ENCODE measurements at regions not wholly inside any gene's neighbourhood (a gene's known extent, or its start where the extent isn't known, plus 50 kb on each side); places are given as distances from the start of the nearest gene placed in this dataset.
"Not testable (repeated sequence)": the region's sequence is repeated elsewhere in the genome, so short reads cannot be mapped to it uniquely, and the experiment has no call there.

DNA sequence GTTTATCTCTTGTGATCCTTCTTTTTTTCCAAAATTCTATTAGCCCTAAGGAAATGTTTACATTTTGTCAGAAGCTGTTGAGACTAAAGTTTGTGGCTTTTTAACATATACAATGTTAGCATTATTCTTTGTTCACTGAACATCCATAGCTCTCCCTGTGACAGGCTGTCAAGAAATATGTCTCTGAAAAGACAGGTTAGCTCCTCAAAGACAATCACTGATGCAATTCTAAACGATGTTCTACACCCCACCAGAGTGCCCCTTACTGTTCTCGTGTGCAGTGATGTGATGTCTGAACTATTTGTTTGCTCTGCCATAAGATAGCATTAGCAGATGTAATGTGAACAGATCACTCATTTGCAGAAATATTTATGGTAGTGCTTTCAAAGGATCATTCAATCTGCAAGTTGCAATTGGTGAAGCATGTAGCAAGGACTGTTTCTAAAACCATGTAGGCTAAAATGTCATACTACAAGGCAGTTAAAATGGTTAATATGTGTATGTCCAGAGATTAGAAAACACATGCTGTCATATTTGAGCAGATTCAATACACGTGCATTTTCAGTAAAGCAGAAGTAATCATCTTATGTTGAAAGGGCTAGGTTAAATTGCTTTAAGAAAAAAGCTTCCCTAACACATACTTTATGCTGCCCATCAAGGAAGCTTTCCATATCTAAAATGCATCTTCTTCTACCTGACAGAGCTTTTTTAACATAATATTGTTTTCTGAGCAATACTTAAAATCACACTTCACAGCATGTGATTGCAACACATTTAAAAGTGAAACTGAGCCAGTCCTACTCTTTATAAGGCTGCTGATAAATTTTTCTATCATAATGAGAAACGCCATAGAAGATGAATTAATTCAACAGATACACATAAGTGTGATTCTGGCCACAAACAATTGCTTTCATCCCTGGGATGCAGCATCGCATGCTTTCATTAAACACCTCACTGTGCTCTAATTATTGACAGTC lies 285.7 kb upstream of the UBE2E3 start:
- no peak overlapping the region for H3K9ac ChIP-seq (ENCODE audit: low read depth, low read length)
- H3K27ac ChIP-seq (ENCODE audit: low read depth, low read length), result no peak overlapping the region
- no peaks in the 10 kb centered on the region for H3K9me3 ChIP-seq (ENCODE audit: control insufficient read depth, insufficient read depth, low read length)
- no peaks in the 10 kb centered on the region for H3K36me3 ChIP-seq (ENCODE audit: control insufficient read depth, insufficient read depth, low read length)
- H3K27me3 ChIP-seq (ENCODE audit: control insufficient read depth, insufficient read depth, low read length), result no peaks in the 10 kb centered on the region
- no peak overlapping the region for H3K4me3 ChIP-seq (ENCODE audit: low read depth, low read length)
- H3K4me1 ChIP-seq (ENCODE audit: control insufficient read depth, insufficient read depth, low read length), result no peaks in the 10 kb centered on the region

DNA sequence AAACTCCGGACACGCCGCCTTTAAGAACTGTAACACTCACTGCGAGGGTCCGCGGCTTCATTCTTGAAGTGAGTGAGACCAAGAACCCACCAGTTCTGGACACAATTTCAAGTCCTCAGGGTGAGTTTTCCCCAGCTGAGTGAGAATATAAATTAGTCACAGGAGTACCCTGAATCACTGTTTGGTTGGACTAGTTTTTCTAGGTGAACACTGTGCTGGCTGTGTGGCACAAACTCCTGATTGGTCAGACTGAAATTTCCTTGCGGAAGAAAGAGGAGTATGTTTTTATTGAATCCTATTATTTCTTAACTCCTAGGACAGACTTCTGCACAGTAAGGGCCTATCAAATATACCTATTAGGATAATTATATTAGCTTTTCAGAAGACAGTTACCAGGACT lies 288.1 kb upstream of the UBE2E3 start:
- H3K9ac ChIP-seq (ENCODE audit: low read depth, low read length), result no peak overlapping the region
- H3K36me3 ChIP-seq (ENCODE audit: control insufficient read depth, insufficient read depth, low read length), result no peaks in the 10 kb centered on the region
- H3K4me3 ChIP-seq (ENCODE audit: low read depth, low read length), result no peak overlapping the region
- H3K27me3 ChIP-seq (ENCODE audit: control insufficient read depth, insufficient read depth, low read length), result no peaks in the 10 kb centered on the region
- H3K9me3 ChIP-seq (ENCODE audit: control insufficient read depth, insufficient read depth, low read length), result no peaks in the 10 kb centered on the region
- H3K4me1 ChIP-seq (ENCODE audit: control insufficient read depth, insufficient read depth, low read length), result no peaks in the 10 kb centered on the region
- no peak overlapping the region for H3K27ac ChIP-seq (ENCODE audit: low read depth, low read length)

DNA sequence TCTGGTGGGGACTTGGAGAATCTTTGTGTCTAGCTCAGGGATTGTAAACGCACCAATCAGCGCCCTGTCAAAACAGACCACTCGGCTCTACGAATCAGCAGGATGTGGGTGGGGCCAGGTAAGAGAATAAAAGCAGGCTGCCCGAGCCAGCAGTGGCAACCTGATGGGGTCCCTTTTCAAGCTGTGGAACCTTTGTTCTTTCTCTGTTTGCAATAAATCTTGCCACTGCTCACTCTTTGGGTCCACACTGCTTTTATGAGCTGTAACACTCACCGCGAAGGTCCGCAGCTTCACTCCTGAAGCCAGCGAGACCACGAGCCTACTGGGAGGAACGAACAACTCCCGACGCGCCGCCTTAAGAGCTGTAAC lies 288.6 kb upstream of the UBE2E3 start:
- not testable (repeated sequence) for H3K27ac ChIP-seq (ENCODE audit: low read depth, low read length); H3K4me3 ChIP-seq (ENCODE audit: low read depth, low read length); H3K9ac ChIP-seq (ENCODE audit: low read depth, low read length); H3K27me3 ChIP-seq (ENCODE audit: control insufficient read depth, insufficient read depth, low read length); H3K4me1 ChIP-seq (ENCODE audit: control insufficient read depth, insufficient read depth, low read length); H3K9me3 ChIP-seq (ENCODE audit: control insufficient read depth, insufficient read depth, low read length); H3K36me3 ChIP-seq (ENCODE audit: control insufficient read depth, insufficient read depth, low read length)

DNA sequence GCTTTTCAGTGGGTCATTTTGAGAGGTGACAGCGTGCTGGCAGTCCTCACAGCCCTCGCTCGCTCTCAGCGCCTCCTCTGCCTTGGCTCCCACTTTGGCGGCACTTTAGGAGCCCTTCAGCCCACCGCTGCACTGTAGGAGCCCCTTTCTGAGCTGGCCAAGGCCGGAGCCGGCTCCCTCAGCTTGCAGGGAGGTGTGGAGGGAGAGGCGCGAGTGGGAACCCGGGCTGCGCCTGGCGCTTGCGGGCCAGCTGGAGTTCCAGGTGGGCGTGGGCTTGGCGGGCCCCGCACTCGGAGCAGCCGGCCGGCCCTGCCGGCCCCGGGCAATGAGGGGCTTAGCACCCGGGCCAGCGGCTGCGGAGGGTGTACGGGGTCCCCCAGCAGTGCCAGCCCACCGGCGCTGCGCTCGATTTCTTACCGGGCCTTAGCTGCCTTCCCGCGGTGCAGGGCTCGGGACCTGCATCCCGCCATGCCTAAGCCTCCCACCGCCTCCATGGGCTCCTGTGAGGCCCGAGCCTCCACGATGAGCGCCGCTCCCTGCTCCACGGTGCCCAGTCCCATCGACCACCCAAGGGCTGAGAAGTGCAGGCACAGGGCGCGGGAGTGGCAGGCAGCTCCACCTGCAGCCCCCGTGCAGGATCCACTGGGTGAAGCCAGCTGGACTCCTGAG lies 289.1 kb upstream of the UBE2E3 start:
- H3K36me3 ChIP-seq (ENCODE audit: control insufficient read depth, insufficient read depth, low read length); H3K4me3 ChIP-seq (ENCODE audit: low read depth, low read length); H3K27ac ChIP-seq (ENCODE audit: low read depth, low read length); H3K9ac ChIP-seq (ENCODE audit: low read depth, low read length); H3K4me1 ChIP-seq (ENCODE audit: control insufficient read depth, insufficient read depth, low read length); H3K27me3 ChIP-seq (ENCODE audit: control insufficient read depth, insufficient read depth, low read length); H3K9me3 ChIP-seq (ENCODE audit: control insufficient read depth, insufficient read depth, low read length): not testable (repeated sequence)

DNA sequence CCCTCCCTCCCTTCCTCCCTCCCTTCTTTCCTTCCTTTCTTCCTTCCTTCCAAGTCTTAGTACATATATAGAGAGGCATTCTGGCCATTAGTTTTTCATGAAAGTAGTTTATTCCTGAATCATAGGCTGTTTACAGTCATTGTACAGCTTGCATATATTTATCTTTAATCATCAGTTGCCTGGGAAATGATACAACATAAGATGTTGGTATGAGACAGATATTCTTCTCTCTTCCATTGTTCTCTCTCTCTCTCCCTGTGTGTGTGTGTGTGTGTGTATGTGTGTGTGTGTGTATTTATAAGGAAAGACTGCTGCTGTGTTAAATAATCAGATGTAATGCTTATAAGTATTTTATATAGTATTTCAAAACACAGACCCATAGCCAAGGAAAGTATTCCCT lies 289.8 kb upstream of the UBE2E3 start:
- H3K27ac ChIP-seq (ENCODE audit: low read depth, low read length), result no peak overlapping the region
- no peak overlapping the region for H3K4me3 ChIP-seq (ENCODE audit: low read depth, low read length)
- H3K9ac ChIP-seq (ENCODE audit: low read depth, low read length), result no peak overlapping the region
- H3K27me3 ChIP-seq (ENCODE audit: control insufficient read depth, insufficient read depth, low read length), result no peaks in the 10 kb centered on the region
- H3K36me3 ChIP-seq (ENCODE audit: control insufficient read depth, insufficient read depth, low read length), result no peaks in the 10 kb centered on the region
- no peaks in the 10 kb centered on the region for H3K9me3 ChIP-seq (ENCODE audit: control insufficient read depth, insufficient read depth, low read length)
- no peaks in the 10 kb centered on the region for H3K4me1 ChIP-seq (ENCODE audit: control insufficient read depth, insufficient read depth, low read length)

DNA sequence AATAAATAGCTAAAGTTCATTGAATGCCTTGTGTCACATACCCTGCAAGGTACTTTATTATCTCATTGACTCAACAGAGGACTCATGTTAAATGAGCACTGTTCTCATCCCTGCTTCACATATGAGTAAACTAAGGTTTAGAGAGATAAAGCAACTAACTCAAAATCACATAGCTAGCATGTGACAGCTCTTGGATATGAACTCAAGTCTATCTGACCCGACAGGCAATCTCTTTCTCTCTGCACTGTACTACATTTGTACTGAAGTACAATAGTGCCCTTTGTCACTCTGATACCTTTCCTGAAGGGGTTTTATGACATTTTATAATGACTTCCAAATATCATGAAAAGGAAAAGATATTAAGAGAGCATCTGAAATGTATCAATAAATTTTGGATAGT lies 297.5 kb upstream of the UBE2E3 start:
- Histone ChIP-seq H3K27ac (ENCODE audit: low read depth, low read length) (no peak overlapping the region), H3K9me3 (ENCODE audit: control insufficient read depth, insufficient read depth, low read length) (no peaks in the 10 kb centered on the region), H3K9ac (ENCODE audit: low read depth, low read length) (no peak overlapping the region), H3K27me3 (ENCODE audit: control insufficient read depth, insufficient read depth, low read length) (no peaks in the 10 kb centered on the region), H3K4me3 (ENCODE audit: low read depth, low read length) (no peak overlapping the region), H3K36me3 (ENCODE audit: control insufficient read depth, insufficient read depth, low read length) (no peaks in the 10 kb centered on the region), H3K4me1 (ENCODE audit: control insufficient read depth, insufficient read depth, low read length) (peaks cover 13% of the 10 kb centered on the region)

DNA sequence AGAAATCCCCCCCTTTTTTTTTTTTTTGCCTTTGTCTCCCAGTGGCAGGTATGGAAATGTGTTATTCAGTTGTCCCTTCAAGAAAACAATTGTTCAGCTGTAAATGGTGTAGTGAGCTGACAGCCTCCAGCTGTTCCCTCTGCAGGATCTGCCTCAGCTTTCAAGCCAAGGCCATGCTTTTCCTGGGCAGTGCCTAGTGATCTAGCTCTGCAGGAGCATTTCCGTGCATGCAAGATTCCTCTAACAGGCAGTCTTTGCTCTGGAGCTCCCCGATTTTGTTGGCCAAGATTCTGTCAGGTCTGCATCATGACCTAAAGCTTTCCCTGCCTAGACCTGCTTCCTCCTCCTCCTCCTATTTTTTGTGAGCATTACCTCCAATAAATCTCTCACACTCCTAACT lies 300.7 kb upstream of the UBE2E3 start:
- no peak overlapping the region for H3K4me3 ChIP-seq (ENCODE audit: low read depth, low read length)
- no peak overlapping the region for H3K27ac ChIP-seq (ENCODE audit: low read depth, low read length)
- no peaks in the 10 kb centered on the region for H3K27me3 ChIP-seq (ENCODE audit: control insufficient read depth, insufficient read depth, low read length)
- peaks cover 13% of the 10 kb centered on the region for H3K4me1 ChIP-seq (ENCODE audit: control insufficient read depth, insufficient read depth, low read length)
- no peak overlapping the region for H3K9ac ChIP-seq (ENCODE audit: low read depth, low read length)
- H3K36me3 ChIP-seq (ENCODE audit: control insufficient read depth, insufficient read depth, low read length), result no peaks in the 10 kb centered on the region
- no peaks in the 10 kb centered on the region for H3K9me3 ChIP-seq (ENCODE audit: control insufficient read depth, insufficient read depth, low read length)

DNA sequence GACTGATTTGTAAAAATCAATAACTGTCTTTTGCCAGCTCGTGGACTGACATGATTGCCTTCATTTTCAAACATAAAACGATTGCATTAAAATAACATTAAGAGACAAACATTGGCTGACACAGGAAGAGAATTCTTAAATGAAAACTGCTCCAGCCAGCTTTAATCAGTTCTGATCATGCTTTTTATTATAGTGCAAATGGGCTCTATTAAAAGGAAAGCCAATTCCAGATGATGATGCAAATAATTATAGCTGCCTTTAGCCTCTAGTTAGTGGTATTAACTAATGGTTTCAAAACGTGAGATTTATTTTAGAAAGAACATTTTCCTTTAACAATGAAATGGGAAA lies 301.8 kb upstream of the UBE2E3 start:
- Histone ChIP-seq H3K4me1 (ENCODE audit: control insufficient read depth, insufficient read depth, low read length) (peaks cover 13% of the 10 kb centered on the region), H3K27me3 (ENCODE audit: control insufficient read depth, insufficient read depth, low read length) (no peaks in the 10 kb centered on the region), H3K9ac (ENCODE audit: low read depth, low read length) (no peak overlapping the region), H3K4me3 (ENCODE audit: low read depth, low read length) (no peak overlapping the region), H3K36me3 (ENCODE audit: control insufficient read depth, insufficient read depth, low read length) (no peaks in the 10 kb centered on the region), H3K9me3 (ENCODE audit: control insufficient read depth, insufficient read depth, low read length) (no peaks in the 10 kb centered on the region), H3K27ac (ENCODE audit: low read depth, low read length) (no peak overlapping the region)

DNA sequence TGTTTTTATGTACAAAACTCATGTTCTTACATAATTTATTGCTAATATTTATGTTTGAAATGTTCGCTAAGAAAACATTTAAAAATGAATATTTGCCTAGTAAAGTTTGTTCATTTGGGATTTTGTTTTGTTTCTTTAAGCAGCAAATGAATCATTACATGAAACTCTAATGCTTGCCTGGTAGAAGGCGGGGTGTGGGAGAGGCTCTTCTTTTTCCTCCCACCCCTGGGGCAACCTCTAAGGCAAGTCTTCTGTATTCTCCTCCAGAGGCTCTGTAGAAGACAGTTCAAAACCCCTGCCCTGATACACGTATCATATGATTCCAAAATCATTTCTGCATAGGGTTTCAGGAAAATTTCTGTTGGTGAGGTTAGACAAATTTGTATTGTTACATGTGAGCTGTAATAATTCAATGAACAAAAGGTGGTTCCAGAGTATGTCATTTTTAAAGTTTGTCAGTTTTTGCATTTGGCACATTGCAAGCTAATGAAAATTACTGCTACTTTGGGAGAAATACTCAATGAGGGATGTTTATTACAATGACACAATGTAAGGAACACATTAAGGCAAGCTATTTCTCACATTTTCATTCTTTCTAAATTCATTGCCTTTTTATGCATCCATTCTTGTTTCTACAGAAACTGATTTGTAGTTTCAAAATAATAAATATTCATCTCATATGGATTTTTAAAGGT lies 302.3 kb upstream of the UBE2E3 start:
- no peaks in the 10 kb centered on the region for H3K9me3 ChIP-seq (ENCODE audit: control insufficient read depth, insufficient read depth, low read length)
- H3K4me1 ChIP-seq (ENCODE audit: control insufficient read depth, insufficient read depth, low read length), result peaks cover 13% of the 10 kb centered on the region
- no peak overlapping the region for H3K9ac ChIP-seq (ENCODE audit: low read depth, low read length)
- no peaks in the 10 kb centered on the region for H3K36me3 ChIP-seq (ENCODE audit: control insufficient read depth, insufficient read depth, low read length)
- H3K27me3 ChIP-seq (ENCODE audit: control insufficient read depth, insufficient read depth, low read length), result no peaks in the 10 kb centered on the region
- H3K4me3 ChIP-seq (ENCODE audit: low read depth, low read length), result no peak overlapping the region
- no peak overlapping the region for H3K27ac ChIP-seq (ENCODE audit: low read depth, low read length)

DNA sequence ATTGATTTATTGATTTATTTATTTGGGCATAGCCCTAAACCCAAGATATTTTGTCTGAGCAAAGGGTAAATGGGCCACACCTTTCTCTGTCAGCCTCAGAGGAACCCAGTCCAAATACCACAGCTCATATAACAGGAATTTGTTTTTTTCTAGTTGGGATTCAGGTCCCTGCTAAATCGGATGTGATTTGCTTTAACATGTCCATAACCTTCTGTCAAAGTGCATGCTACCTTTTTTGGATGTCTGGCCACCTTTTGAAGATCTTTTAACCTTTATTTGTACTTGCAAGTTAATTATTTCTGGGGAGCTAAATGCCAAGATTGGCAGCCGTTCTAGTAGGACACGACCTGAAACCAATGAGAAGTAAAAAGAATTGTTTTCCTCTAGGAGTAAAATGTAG lies 303.2 kb upstream of the UBE2E3 start:
- Histone ChIP-seq H3K9ac (ENCODE audit: low read depth, low read length) (no peak overlapping the region), H3K27ac (ENCODE audit: low read depth, low read length) (no peak overlapping the region)

DNA sequence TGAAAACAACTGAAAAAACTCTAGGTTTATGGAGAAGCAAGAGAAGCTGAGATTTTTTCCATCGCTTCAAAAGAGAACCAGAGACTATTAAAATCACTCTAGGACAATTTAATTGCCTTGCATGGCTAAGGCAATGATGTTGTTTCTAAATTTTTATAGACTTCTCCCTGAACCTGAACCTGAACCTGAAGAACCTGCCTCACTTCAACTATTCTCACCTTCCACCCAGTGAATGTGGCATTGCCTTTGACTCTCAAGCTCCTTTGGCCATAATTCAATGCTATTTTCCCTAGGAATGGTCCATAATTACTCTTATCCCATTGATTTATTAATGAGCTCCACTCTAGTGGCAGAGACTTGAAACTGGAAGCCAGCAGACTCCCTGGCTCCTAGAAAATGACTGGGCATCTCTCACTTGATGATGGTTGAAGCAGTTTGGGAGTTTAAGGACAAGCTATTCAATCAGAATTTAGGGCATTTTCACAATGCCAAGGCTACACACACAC lies 303.8 kb upstream of the UBE2E3 start:
- no peak overlapping the region for H3K9ac ChIP-seq (ENCODE audit: low read depth, low read length)

More for the DNA sequence above, 303.2 kb upstream of the UBE2E3 start:
- Histone ChIP-seq H3K4me1 (ENCODE audit: control insufficient read depth, insufficient read depth, low read length) (peaks cover 13% of the 10 kb centered on the region), H3K9me3 (ENCODE audit: control insufficient read depth, insufficient read depth, low read length) (no peaks in the 10 kb centered on the region), H3K27me3 (ENCODE audit: control insufficient read depth, insufficient read depth, low read length) (no peaks in the 10 kb centered on the region), H3K4me3 (ENCODE audit: low read depth, low read length) (no peak overlapping the region), H3K36me3 (ENCODE audit: control insufficient read depth, insufficient read depth, low read length) (no peaks in the 10 kb centered on the region)

More for the DNA sequence above, 303.8 kb upstream of the UBE2E3 start:
- Histone ChIP-seq H3K9me3 (ENCODE audit: control insufficient read depth, insufficient read depth, low read length) (no peaks in the 10 kb centered on the region), H3K4me1 (ENCODE audit: control insufficient read depth, insufficient read depth, low read length) (peaks cover 13% of the 10 kb centered on the region), H3K27me3 (ENCODE audit: control insufficient read depth, insufficient read depth, low read length) (no peaks in the 10 kb centered on the region), H3K4me3 (ENCODE audit: low read depth, low read length) (no peak overlapping the region), H3K36me3 (ENCODE audit: control insufficient read depth, insufficient read depth, low read length) (no peaks in the 10 kb centered on the region), H3K27ac (ENCODE audit: low read depth, low read length) (no peak overlapping the region)

Measured in HUES48 (cell line).